Activated CD4-positive, alpha-beta T cell treated with anti-CD3 and anti-CD28 coated beads, Interleukin-2, Interleukin-6, amounts not matched to agents 100 ng/mL and 50 ng/mL, durations not matched to agents 16 hours and 8 hours (primary cell): ENCODE measurements at regions not wholly inside any gene's neighbourhood (a gene's known extent, or its start where the extent isn't known, plus 50 kb on each side); places are given as distances from the start of the nearest gene placed in this dataset.
A peak's percentile ranks its signal among the peaks of the same experiment; 100 is the strongest.

ENCODE experiments used
- DNase-seq: peaks from one replicate; pipeline ENCODE4 v3.0.0-alpha.2; 2020

GRCh38 chr3:175913286-175913685 lies 1054.2 kb downstream of the NAALADL2 start:
- no peak for DNase-seq

GRCh38 chr3:175911937-175912336 lies 1052.8 kb downstream of the NAALADL2 start:
- DNase-seq: no peak

- no peak for DNase-seq
Measured at GRCh38 chr3:175902226-175902625, 1043.1 kb downstream of the NAALADL2 start.

GRCh38 chr3:175898194-175898593 lies 1039.1 kb downstream of the NAALADL2 start:
- DNase-seq: no peak

- no peak for DNase-seq
Measured at GRCh38 chr3:175896655-175897054, 1037.5 kb downstream of the NAALADL2 start.

GRCh38 chr3:175895731-175896130 lies 1036.6 kb downstream of the NAALADL2 start:
- no peak for DNase-seq

GRCh38 chr3:175893566-175893965 lies 1034.4 kb downstream of the NAALADL2 start:
- no peak for DNase-seq

GRCh38 chr3:175890066-175890465 lies 1030.9 kb downstream of the NAALADL2 start:
- DNase-seq: no peak

- no peak for DNase-seq
Measured at GRCh38 chr3:175885231-175885766, 1026.2 kb downstream of the NAALADL2 start.

- DNase-seq: no peak
Measured at GRCh38 chr3:175879417-175879816, 1020.3 kb downstream of the NAALADL2 start.

GRCh38 chr3:175869404-175869803 lies 1010.3 kb downstream of the NAALADL2 start:
- DNase-seq: peak; percentile 0

- no peak for DNase-seq
Measured at GRCh38 chr3:175868626-175869025, 1009.5 kb downstream of the NAALADL2 start.

- no peak for DNase-seq
Measured at GRCh38 chr3:175865724-175866123, 1006.6 kb downstream of the NAALADL2 start.

- DNase-seq: no peak
Measured at GRCh38 chr3:175861916-175862315, 1002.8 kb downstream of the NAALADL2 start.
